ENCODE measurements at regions not wholly inside any gene's neighbourhood (a gene's known extent, or its start where the extent isn't known, plus 50 kb on each side); places are given as distances from the start of the nearest gene placed in this dataset.

GRCh38 chr5:98053170-98053569 is 720.3 kb upstream of the RGMB start:
- 76 to 79% methylated on average over 2 of the region's 2 CpGs for WGBS, 2 donors

GRCh38 chr5:98060148-98060547 is 713.3 kb upstream of the RGMB start:
- TF ChIP-seq CTCF (IDR thresholded peaks at IDR 0.05; ENCODE audit: control extremely low read depth, extremely low read depth): no peak
- H3K36me3 ChIP-seq (ENCODE audit: control insufficient read depth in 4 of 4, insufficient read depth in 4 of 4, low read length in 4 of 4): no peaks in the 10 kb centered on the region
- no peak for ATAC-seq (ENCODE audit: insufficient read depth, low FRiP score)
- H3K27ac ChIP-seq (ENCODE audit: low read depth in 1 of 2, low read length in 1 of 2): no peak overlapping the region
- no peak overlapping the region for H3K9ac ChIP-seq (ENCODE audit: insufficient read depth in 1 of 2, low read length in 2 of 2)
- H3K27me3 ChIP-seq (ENCODE audit: control insufficient read depth in 3 of 3, insufficient read depth in 3 of 3, low read length in 2 of 3): no peaks in the 10 kb centered on the region
- H3K9me3 ChIP-seq (ENCODE audit: control insufficient read depth in 4 of 4, insufficient read depth in 3 of 4, low read length in 3 of 4): no peaks in the 10 kb centered on the region
- no peaks in the 10 kb centered on the region for H3K4me1 ChIP-seq (ENCODE audit: control insufficient read depth in 5 of 5, insufficient read depth in 5 of 5, low read length in 5 of 5)
- no peak for DNase-seq
- H3K4me3 ChIP-seq: no peak overlapping the region

More at GRCh38 chr5:98053170-98053569, 720.3 kb upstream of the RGMB start:
- TF ChIP-seq CTCF (IDR thresholded peaks at IDR 0.05; ENCODE audit: control extremely low read depth, extremely low read depth): no peak
- H3K9me3 ChIP-seq (ENCODE audit: control insufficient read depth in 4 of 4, insufficient read depth in 3 of 4, low read length in 3 of 4): peaks cover 0 to 3% (median 0%) of the 10 kb centered on the region in 4 donors
- H3K27me3 ChIP-seq (ENCODE audit: control insufficient read depth in 3 of 3, insufficient read depth in 3 of 3, low read length in 2 of 3): no peaks in the 10 kb centered on the region
- DNase-seq (no peak), ATAC-seq (ENCODE audit: insufficient read depth, low FRiP score) (no peak)
- no peak overlapping the region for H3K9ac ChIP-seq (ENCODE audit: insufficient read depth in 1 of 2, low read length in 2 of 2)
- H3K4me1 ChIP-seq (ENCODE audit: control insufficient read depth in 5 of 5, insufficient read depth in 5 of 5, low read length in 5 of 5): no peaks in the 10 kb centered on the region
- no peak overlapping the region for H3K27ac ChIP-seq (ENCODE audit: low read depth in 1 of 2, low read length in 1 of 2)
- H3K36me3 ChIP-seq (ENCODE audit: control insufficient read depth in 4 of 4, insufficient read depth in 4 of 4, low read length in 4 of 4): no peaks in the 10 kb centered on the region
- H3K4me3 ChIP-seq: no peak overlapping the region

- Histone ChIP-seq H3K36me3 (ENCODE audit: control insufficient read depth in 4 of 4, insufficient read depth in 4 of 4, low read length in 4 of 4) (no peaks in the 10 kb centered on the region), H3K4me1 (ENCODE audit: control insufficient read depth in 5 of 5, insufficient read depth in 5 of 5, low read length in 5 of 5) (no peaks in the 10 kb centered on the region), H3K9ac (ENCODE audit: insufficient read depth in 1 of 2, low read length in 2 of 2) (no peak overlapping the region), H3K4me3 (no peak overlapping the region), H3K27ac (ENCODE audit: low read depth in 1 of 2, low read length in 1 of 2) (no peak overlapping the region), H3K27me3 (ENCODE audit: control insufficient read depth in 3 of 3, insufficient read depth in 3 of 3, low read length in 2 of 3) (no peaks in the 10 kb centered on the region), H3K9me3 (ENCODE audit: control insufficient read depth in 4 of 4, insufficient read depth in 3 of 4, low read length in 3 of 4) (no peaks in the 10 kb centered on the region)
- DNase-seq (no peak), ATAC-seq (ENCODE audit: insufficient read depth, low FRiP score) (no peak)
- 79 to 83% methylated on average over 6 of the region's 6 CpGs for WGBS, 2 donors
- no peak for TF ChIP-seq CTCF (IDR thresholded peaks at IDR 0.05; ENCODE audit: control extremely low read depth, extremely low read depth)
Observed at GRCh38 chr5:98064118-98064685, 709.3 kb upstream of the RGMB start.

Data from lung (tissue), 11 donors.